OCI-LY7 (cell line): ENCODE measurements at regions not wholly inside any gene's neighbourhood (a gene's known extent, or its start where the extent isn't known, plus 50 kb on each side); places are given as distances from the start of the nearest gene placed in this dataset.

ENCODE experiments used
- EZH2phosphoT487 ChIP-seq: fragments of 200-600 bp; sonication (generic); IDR thresholded peaks from 2 replicates; pipeline ENCODE4 v1.6.1; 2018; ENCODE audit warnings: low read depth, borderline replicate concordance, mild to moderate bottlenecking, mixed run types, antibody characterized with exemption, low read length, moderate library complexity, mixed read lengths
- TF ChIP-seq, protein P1 (sequence below): fragments of 200-600 bp; sonication (generic); conservative IDR thresholded peaks from 2 replicates; pipeline ENCODE4 v1.5.1; 2014; ENCODE audit warnings: mild to moderate bottlenecking, antibody characterized with exemption, low read length, moderate library complexity, mixed read lengths

DNA sequence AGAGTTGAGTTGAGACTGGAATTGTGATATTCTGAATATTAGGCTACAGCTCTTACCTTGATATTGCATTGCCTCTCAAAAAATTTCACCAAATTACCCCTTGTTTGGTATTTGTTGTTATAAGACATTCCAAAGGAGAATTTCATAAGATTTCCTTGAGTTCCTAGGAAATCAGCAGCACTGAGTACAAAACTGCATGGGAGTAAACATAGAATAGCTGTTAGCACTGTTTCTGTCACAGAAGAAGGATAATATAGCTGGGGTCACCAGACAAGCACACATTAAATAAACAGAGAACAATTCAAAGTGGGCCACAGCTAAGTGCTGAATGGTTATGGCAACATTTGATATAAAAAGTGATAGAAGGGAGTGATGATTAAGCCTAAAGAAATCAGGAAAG lies 724.3 kb downstream of the PRELID2 start:
- TF ChIP-seq, protein P1, sequence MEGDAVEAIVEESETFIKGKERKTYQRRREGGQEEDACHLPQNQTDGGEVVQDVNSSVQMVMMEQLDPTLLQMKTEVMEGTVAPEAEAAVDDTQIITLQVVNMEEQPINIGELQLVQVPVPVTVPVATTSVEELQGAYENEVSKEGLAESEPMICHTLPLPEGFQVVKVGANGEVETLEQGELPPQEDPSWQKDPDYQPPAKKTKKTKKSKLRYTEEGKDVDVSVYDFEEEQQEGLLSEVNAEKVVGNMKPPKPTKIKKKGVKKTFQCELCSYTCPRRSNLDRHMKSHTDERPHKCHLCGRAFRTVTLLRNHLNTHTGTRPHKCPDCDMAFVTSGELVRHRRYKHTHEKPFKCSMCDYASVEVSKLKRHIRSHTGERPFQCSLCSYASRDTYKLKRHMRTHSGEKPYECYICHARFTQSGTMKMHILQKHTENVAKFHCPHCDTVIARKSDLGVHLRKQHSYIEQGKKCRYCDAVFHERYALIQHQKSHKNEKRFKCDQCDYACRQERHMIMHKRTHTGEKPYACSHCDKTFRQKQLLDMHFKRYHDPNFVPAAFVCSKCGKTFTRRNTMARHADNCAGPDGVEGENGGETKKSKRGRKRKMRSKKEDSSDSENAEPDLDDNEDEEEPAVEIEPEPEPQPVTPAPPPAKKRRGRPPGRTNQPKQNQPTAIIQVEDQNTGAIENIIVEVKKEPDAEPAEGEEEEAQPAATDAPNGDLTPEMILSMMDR: no peak
- no peak for TF ChIP-seq EZH2phosphoT487
